SK-N-SH (cell line): ENCODE measurements at regions not wholly inside any gene's neighbourhood (a gene's known extent, or its start where the extent isn't known, plus 50 kb on each side); places are given as distances from the start of the nearest gene placed in this dataset.

Experiments used
- CTCF ChIA-PET: fragments of 300-600, 350-600 bp; formaldehyde crosslinking; extraction: SDS; loops from one replicate; lab custom pipeline; 2021; lab: Yijun Ruan, JAX
- POLR2A ChIA-PET: fragments of 350-600 bp; sonication (Branson Sonifier 250); formaldehyde crosslinking; extraction: SDS; loops from one replicate; lab custom pipeline; 2020; ENCODE audit warnings: antibody characterized with exemption, inconsistent platforms; lab: Yijun Ruan, JAX
- DNase-seq: peaks from one replicate; pipeline ENCODE4 v3.0.0; 2012
- H2AFZ ChIP-seq: fragments of 200-600 bp; sonication (generic); 2 replicates; pipeline ENCODE4 v1.8.1; 2016; ENCODE audit warnings: antibody characterized with exemption, mild to moderate bottlenecking, low read depth
- H3F3A ChIP-seq: fragments of 200-600 bp; sonication (generic); replicated peaks from 2 replicates; pipeline ENCODE3; 2016; ENCODE audit warnings: antibody characterized with exemption, mild to moderate bottlenecking; ENCODE audit not compliant: insufficient read depth
- H3K27ac ChIP-seq, 2 experiments: fragments of 200-500 bp in 1 of 2; fragments of 200-600 bp in 1 of 2; sonication (Bioruptor generic) in 1 of 2; sonication (generic), shearing (Covaris generic) in 1 of 2; 2 replicates each; pipeline versions ENCODE4 v1.5.1 to v1.6.1; 2014 to 2016; ENCODE audit warnings: low read depth in 2 of 2, inconsistent platforms in 1 of 2, low read length in 1 of 2, mild to moderate bottlenecking in 1 of 2, mixed read lengths in 1 of 2
- H3K27me3 ChIP-seq: fragments of 200-600 bp; sonication (generic), shearing (Covaris generic); 2 replicates; pipeline ENCODE4 v1.6.1; 2016; ENCODE audit warnings: mixed run types; ENCODE audit not compliant: insufficient read depth
- H3K36me3 ChIP-seq, 2 experiments: fragments of 200-500 bp in 1 of 2; fragments of 200-600 bp in 1 of 2; sonication (Bioruptor generic) in 1 of 2; sonication (generic) in 1 of 2; replicated peaks in 1 of 2; 2 replicates each; pipeline versions ENCODE3 to v1.5.1; 2014 to 2016; ENCODE audit warnings: low read length in 1 of 2, mild to moderate bottlenecking in 1 of 2; ENCODE audit not compliant: insufficient read depth in 2 of 2, control insufficient read depth in 1 of 2
- H3K4me1 ChIP-seq, 2 experiments: fragments of 200-500 bp in 1 of 2; fragments of 200-600 bp in 1 of 2; sonication (Bioruptor generic) in 1 of 2; sonication (generic), shearing (Covaris generic) in 1 of 2; 2 replicates each; pipeline versions ENCODE4 v1.5.1 to v1.6.1; 2014 to 2016; ENCODE audit warnings: low read depth in 1 of 2, low read length in 1 of 2, mixed run types in 1 of 2; ENCODE audit not compliant: insufficient read depth in 2 of 2, control insufficient read depth in 1 of 2
- H3K4me2 ChIP-seq: fragments of 200-600 bp; sonication (generic), shearing (Covaris generic); 2 replicates; pipeline ENCODE4 v1.6.1; 2017; ENCODE audit warnings: mixed run types
- H3K4me3 ChIP-seq, 2 experiments: fragments of 200-500 bp in 1 of 2; fragments of 200-600 bp in 1 of 2; sonication (Bioruptor generic) in 1 of 2; sonication (generic), shearing (Covaris generic) in 1 of 2; 2 replicates each; pipeline versions ENCODE4 v1.5.1 to v1.8.1; 2014 to 2016; ENCODE audit warnings: low read depth in 2 of 2, inconsistent platforms in 1 of 2, low read length in 1 of 2, mild to moderate bottlenecking in 1 of 2, mixed read lengths in 1 of 2, moderate library complexity in 1 of 2
- H3K79me2 ChIP-seq: fragments of 200-600 bp; sonication (generic); 2 replicates; pipeline ENCODE4 v1.8.1; 2017; ENCODE audit warnings: mild to moderate bottlenecking; ENCODE audit not compliant: insufficient read depth
- H3K9ac ChIP-seq: fragments of 200-600 bp; sonication (generic); 2 replicates; pipeline ENCODE4 v1.6.1; 2017; ENCODE audit warnings: mixed run types
- H3K9me2 ChIP-seq: fragments of 200-600 bp; sonication (generic); 2 replicates; pipeline ENCODE4 v1.6.1; 2017; ENCODE audit warnings: mixed run types
- H3K9me3 ChIP-seq: fragments of 200-600 bp; sonication (generic); 2 replicates; pipeline ENCODE4 v1.6.1; 2017; ENCODE audit warnings: mixed run types, mild to moderate bottlenecking, moderate library complexity
- H4K20me1 ChIP-seq: fragments of 200-600 bp; sonication (generic); 2 replicates; pipeline ENCODE4 v1.6.1; 2017; ENCODE audit warnings: mild to moderate bottlenecking, mixed run types; ENCODE audit not compliant: insufficient read depth
- CHD2 ChIP-seq: fragments of 150-350 bp; IDR thresholded peaks from 2 replicates; pipeline ENCODE4 v1.6.1; 2018; ENCODE audit warnings: low read length; ENCODE audit not compliant: partially characterized antibody
- ELF1 ChIP-seq: IDR thresholded peaks from 2 replicates; pipeline ENCODE4 v1.4.0; 2012
- EP300 ChIP-seq, 2 experiments: IDR thresholded peaks; 2 replicates each; pipeline versions ENCODE4 v1.4.0 to v1.6.1; 2012; ENCODE audit warnings: borderline replicate concordance in 1 of 2, low read depth in 1 of 2, low read length in 1 of 2
- EZH2phosphoT487 ChIP-seq: fragments of 200-600 bp; sonication (generic); IDR thresholded peaks from 2 replicates; pipeline ENCODE4 v1.6.1; 2017; ENCODE audit warnings: low read depth, mixed run types, mild to moderate bottlenecking, antibody characterized with exemption, moderate library complexity, borderline replicate concordance
- FOSL2 ChIP-seq: IDR thresholded peaks from 2 replicates; pipeline ENCODE4 v1.4.0; 2012; ENCODE audit warnings: low read depth, mild to moderate bottlenecking, moderate library complexity, borderline replicate concordance
- FOXM1 ChIP-seq: IDR thresholded peaks from 2 replicates; pipeline ENCODE4 v1.4.0; 2012; ENCODE audit warnings: low read depth, mild to moderate bottlenecking
- GABPA ChIP-seq: IDR thresholded peaks from 2 replicates; pipeline ENCODE4 v1.4.0; 2012; ENCODE audit warnings: low read depth, mild to moderate bottlenecking
- GATA2 ChIP-seq: sonication (generic); formaldehyde crosslinking; IDR thresholded peaks from 2 replicates; pipeline ENCODE4 v1.5.0; 2020; ENCODE audit warnings: mild to moderate bottlenecking, missing genetic modification reagents
- JUND ChIP-seq: IDR thresholded peaks from 2 replicates; pipeline ENCODE4 v1.4.0; 2012
- MAX ChIP-seq: IDR thresholded peaks from 2 replicates; pipeline ENCODE4 v1.4.0; 2012; ENCODE audit warnings: low read depth
- MEF2A ChIP-seq: IDR thresholded peaks from 2 replicates; pipeline ENCODE4 v1.4.0; 2012; ENCODE audit warnings: low read depth, borderline replicate concordance
- MXI1 ChIP-seq: IDR thresholded peaks from 2 replicates; pipeline ENCODE4 v1.6.1; 2012; ENCODE audit warnings: mild to moderate bottlenecking, low read depth, low read length, improper control_type of control experiment
- NFIC ChIP-seq: IDR thresholded peaks from 2 replicates; pipeline ENCODE4 v1.4.0; 2012; ENCODE audit warnings: borderline replicate concordance
- NRF1 ChIP-seq: IDR thresholded peaks from 2 replicates; pipeline ENCODE4 v1.6.1; 2012; ENCODE audit warnings: low read depth, mild to moderate bottlenecking, low read length
- PBX3 ChIP-seq: IDR thresholded peaks from 2 replicates; pipeline ENCODE4; 2012
- POLR2AphosphoS5 ChIP-seq: IDR thresholded peaks from 2 replicates; pipeline ENCODE4 v1.6.1; 2012; ENCODE audit warnings: low read depth, low read length
- RAD21 ChIP-seq: IDR thresholded peaks from 2 replicates; pipeline ENCODE4 v1.6.1; 2012; ENCODE audit warnings: mild to moderate bottlenecking, low read length
- RXRA ChIP-seq: IDR thresholded peaks from 2 replicates; pipeline ENCODE4 v1.4.0; 2012; ENCODE audit warnings: low read depth, mild to moderate bottlenecking, borderline replicate concordance
- SMC3 ChIP-seq: IDR thresholded peaks from 2 replicates; pipeline ENCODE4 v1.6.1; 2012; ENCODE audit warnings: low read depth, low read length, improper control_type of control experiment
- TAF1 ChIP-seq: IDR thresholded peaks from 2 replicates; pipeline ENCODE4 v1.6.1; 2012; ENCODE audit warnings: low read depth, mild to moderate bottlenecking, low read length, moderate library complexity, borderline replicate concordance
- TCF12 ChIP-seq: IDR thresholded peaks from 2 replicates; pipeline ENCODE4 v1.4.0; 2012
- USF2 ChIP-seq: fragments of 150-350 bp; IDR thresholded peaks from 2 replicates; pipeline ENCODE4 v1.6.1; 2017; ENCODE audit warnings: antibody characterized with exemption, low read length, low read depth, borderline replicate concordance
- ZBTB33 ChIP-seq: IDR thresholded peaks from 2 replicates; pipeline ENCODE4 v1.4.0; 2012; ENCODE audit warnings: low read depth, borderline replicate concordance
- WGBS: methylation state at CpG from one replicate; pipeline ENCODE4 v1.1.6; 2017; ENCODE audit warnings: low lambda C conversion rate; 5-methylcytosine and 5-hydroxymethylcytosine counted together

GRCh38 chr10:107971973-107972372 is 807.5 kb upstream of the SORCS1 start:
- Histone ChIP-seq H3K4me3 (no peak overlapping the region), H3F3A (no peaks in the 10 kb centered on the region), H3K79me2 (no peaks in the 10 kb centered on the region), H3K27ac (peak overlapping the region in 1 of 2 experiments; percentile 45; a peak in 1 of 4 replicates)
- DNase-seq: no peak
- POLR2A ChIA-PET: no interaction called here
- TF ChIP-seq PBX3: no peak
- TF ChIP-seq NRF1: no peak
- no peak for TF ChIP-seq CHD2
- TF ChIP-seq TCF12: peak; percentile 47
- no peak for TF ChIP-seq TAF1
- TF ChIP-seq GABPA: no peak
- TF ChIP-seq POLR2AphosphoS5: no peak
- peak; percentile 28; the same call in 1 of the 2 replicates for TF ChIP-seq JUND
- peak; percentile 15; the same call in 1 of the 2 replicates for TF ChIP-seq FOSL2
- TF ChIP-seq ZBTB33: 0 out of 2 replicates have a peak, but pooled peaks have one; percentile 16
- TF ChIP-seq, all 33 proteins: peak for 4
- no peak overlapping the region for H3K4me2 ChIP-seq
- no peak overlapping the region for H3K9ac ChIP-seq
- 0% methylated on average over 1 of the region's 1 CpG for WGBS
- H3K36me3 ChIP-seq: no peaks in the 10 kb centered on the region
- no peak overlapping the region for H2AFZ ChIP-seq
- no peaks in the 10 kb centered on the region for H4K20me1 ChIP-seq
- no peaks in the 10 kb centered on the region for H3K4me1 ChIP-seq
- H3K27me3 ChIP-seq: no peaks in the 10 kb centered on the region
- CTCF ChIA-PET: no interaction called here
- H3K9me2 ChIP-seq: no peaks in the 10 kb centered on the region
- no peaks in the 10 kb centered on the region for H3K9me3 ChIP-seq

GRCh38 chr10:107971411-107971810 is 806.9 kb upstream of the SORCS1 start:
- CTCF ChIA-PET: no interaction called here
- Histone ChIP-seq H3F3A (no peaks in the 10 kb centered on the region), H3K9me2 (no peaks in the 10 kb centered on the region), H2AFZ (no peak overlapping the region), H3K9ac (no peak overlapping the region), H3K27me3 (no peaks in the 10 kb centered on the region), H3K36me3 (no peaks in the 10 kb centered on the region), H3K27ac (peak overlapping the region in 1 of 2 experiments; percentile 45; a peak in 1 of 4 replicates), H3K4me2 (no peak overlapping the region), H3K4me3 (no peak overlapping the region), H4K20me1 (no peaks in the 10 kb centered on the region), H3K4me1 (no peaks in the 10 kb centered on the region), H3K79me2 (no peaks in the 10 kb centered on the region), H3K9me3 (no peaks in the 10 kb centered on the region)
- WGBS: 5% methylated on average over 1 of the region's 1 CpG
- no peak for TF ChIP-seq MXI1
- no peak for TF ChIP-seq EP300 (IDR thresholded peaks at IDR 0.05; ENCODE audit: borderline replicate concordance in 1 of 2, low read depth in 1 of 2, low read length in 1 of 2)
- TF ChIP-seq FOXM1: no peak
- TF ChIP-seq EZH2phosphoT487: no peak
- TF ChIP-seq USF2: no peak
- TF ChIP-seq MEF2A: no peak
- no peak for TF ChIP-seq GATA2
- no peak for TF ChIP-seq NRF1
- no peak for TF ChIP-seq SMC3
- TF ChIP-seq NFIC: no peak
- TF ChIP-seq RAD21: no peak
- TF ChIP-seq TAF1: no peak
- no peak for TF ChIP-seq ZBTB33
- no peak for TF ChIP-seq FOSL2
- no peak for TF ChIP-seq POLR2AphosphoS5
- TF ChIP-seq JUND: no peak
- no peak for TF ChIP-seq MAX
- TF ChIP-seq ELF1: no peak
- no peak for TF ChIP-seq RXRA
- POLR2A ChIA-PET: no interaction called here
- DNase-seq: no peak
